ENCODE measurements at regions not wholly inside any gene's neighbourhood (a gene's known extent, or its start where the extent isn't known, plus 50 kb on each side); places are given as distances from the start of the nearest gene placed in this dataset.

- no peak for TF ChIP-seq AHDC1 (CRISPR knock-in tag; IDR thresholded peaks at IDR 0.05; ENCODE audit: borderline replicate concordance)
- TF ChIP-seq BRF2 (CRISPR knock-in tag; IDR thresholded peaks at IDR 0.05), result no peak
- TF ChIP-seq SP5 (CRISPR knock-in tag; IDR thresholded peaks at IDR 0.05; ENCODE audit: borderline replicate concordance, low read depth), result peak; percentile 71
- 0 out of 2 replicates have a peak, but pooled peaks have one; percentile 39 for TF ChIP-seq ZNF558 (CRISPR knock-in tag; IDR thresholded peaks at IDR 0.05; ENCODE audit: borderline replicate concordance)
- no peak for TF ChIP-seq KDM1A (CRISPR knock-in tag; IDR thresholded peaks at IDR 0.05)
- TF ChIP-seq ETV5 (CRISPR knock-in tag; IDR thresholded peaks at IDR 0.05; ENCODE audit: borderline replicate concordance), result no peak; the same call in 1 of the 2 replicates
- peak; percentile 54; the same call in 1 of the 2 replicates for TF ChIP-seq POLR2AphosphoS5 (IDR thresholded peaks at IDR 0.05; ENCODE audit: low read depth, low read length)
- TF ChIP-seq CHCHD3 (CRISPR knock-in tag; IDR thresholded peaks at IDR 0.05), result peak; percentile 42; the same call in 1 of the 2 replicates
- TF ChIP-seq SALL1 (CRISPR knock-in tag; IDR thresholded peaks at IDR 0.05), result peak; percentile 46; the same call in 1 of the 2 replicates
- no peak for TF ChIP-seq NFATC3 (CRISPR knock-in tag; IDR thresholded peaks at IDR 0.05)
- peak; percentile 63 for TF ChIP-seq ZNF687 (CRISPR knock-in tag; IDR thresholded peaks at IDR 0.05)
- no peak for TF ChIP-seq ZFP82 (CRISPR knock-in tag; IDR thresholded peaks at IDR 0.05; ENCODE audit: borderline replicate concordance)
- no peak for TF ChIP-seq ONECUT2 (CRISPR knock-in tag; IDR thresholded peaks at IDR 0.05)
- TF ChIP-seq ZNF513 (CRISPR knock-in tag; conservative IDR thresholded peaks at IDR 0.05), result no peak
- TF ChIP-seq MBD4 (IDR thresholded peaks at IDR 0.05; ENCODE audit: borderline replicate concordance, low read length), result no peak
- peak; percentile 56; the same call in 1 of the 2 replicates for TF ChIP-seq ZBTB7B (CRISPR knock-in tag; IDR thresholded peaks at IDR 0.05)
- no peak for TF ChIP-seq MED8 (CRISPR knock-in tag; IDR thresholded peaks at IDR 0.05; ENCODE audit: insufficient replicate concordance)
- no peak for TF ChIP-seq JUN (CRISPR knock-in tag; IDR thresholded peaks at IDR 0.05)
Observed at GRCh38 chr4:184548648-184549341, 74.4 kb upstream of the IRF2 start (continued).

Data from HepG2 (cell line).